GM15510 (cell line): ENCODE measurements at regions not wholly inside any gene's neighbourhood (a gene's known extent, or its start where the extent isn't known, plus 50 kb on each side); places are given as distances from the start of the nearest gene placed in this dataset.

Experiments
- POLR2A ChIP-seq: IDR thresholded peaks from 3 replicates; pipeline ENCODE4 v1.6.1; 2011; ENCODE audit warnings: borderline replicate concordance; ENCODE audit not compliant: insufficient read length; ENCODE audit errors: extremely low read depth

DNA sequence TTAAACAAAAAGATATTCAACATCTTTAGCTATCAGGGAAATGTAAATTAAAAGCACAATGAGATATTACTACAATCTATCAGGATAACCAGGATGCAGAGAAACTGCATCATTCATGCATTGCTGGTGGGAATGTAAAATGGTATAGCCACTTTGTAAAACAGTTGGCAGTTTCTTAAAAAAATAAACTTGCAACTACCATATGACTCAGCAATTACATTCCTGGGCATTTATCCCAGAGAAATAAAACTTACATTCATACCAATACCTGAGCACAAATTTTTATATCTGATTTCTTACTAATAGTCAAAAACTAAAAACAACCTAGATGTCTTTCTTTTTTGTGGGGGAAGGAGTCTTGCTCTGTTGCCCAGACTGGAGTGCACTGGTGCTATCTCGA, 190.3 kb upstream of the TAB2 start:
- no peak for TF ChIP-seq POLR2A

DNA sequence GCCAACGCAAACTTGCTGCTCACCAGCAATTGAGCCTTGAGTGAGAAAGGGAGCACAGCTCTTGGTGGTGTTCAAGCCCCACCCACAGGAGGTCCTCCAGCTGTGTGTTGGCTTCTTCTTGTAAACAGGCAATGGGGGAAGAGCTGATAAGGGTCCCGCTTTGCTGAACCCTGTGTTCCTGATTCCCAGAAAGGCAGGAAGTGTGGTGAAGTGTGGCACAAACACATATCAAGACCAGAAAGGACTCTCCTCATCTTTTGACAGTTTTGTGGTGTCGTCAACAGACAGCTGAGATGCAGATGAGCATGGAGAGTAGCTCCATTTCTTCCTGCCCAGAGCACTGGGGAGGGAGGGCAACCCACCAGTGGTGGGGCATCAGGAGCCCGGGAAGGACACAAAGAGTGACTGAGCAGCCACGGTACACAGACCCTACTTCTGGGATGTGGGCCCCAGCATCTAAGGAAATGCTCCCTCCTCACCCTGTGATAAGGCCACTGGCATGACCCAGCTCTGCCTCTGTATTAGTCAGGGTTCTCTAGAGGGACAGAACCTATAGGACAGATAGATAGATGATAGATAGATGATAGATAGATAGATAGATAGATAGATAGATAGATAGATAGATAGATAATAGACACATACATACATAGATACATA, 188.9 kb upstream of the TAB2 start:
- no peak for TF ChIP-seq POLR2A

DNA sequence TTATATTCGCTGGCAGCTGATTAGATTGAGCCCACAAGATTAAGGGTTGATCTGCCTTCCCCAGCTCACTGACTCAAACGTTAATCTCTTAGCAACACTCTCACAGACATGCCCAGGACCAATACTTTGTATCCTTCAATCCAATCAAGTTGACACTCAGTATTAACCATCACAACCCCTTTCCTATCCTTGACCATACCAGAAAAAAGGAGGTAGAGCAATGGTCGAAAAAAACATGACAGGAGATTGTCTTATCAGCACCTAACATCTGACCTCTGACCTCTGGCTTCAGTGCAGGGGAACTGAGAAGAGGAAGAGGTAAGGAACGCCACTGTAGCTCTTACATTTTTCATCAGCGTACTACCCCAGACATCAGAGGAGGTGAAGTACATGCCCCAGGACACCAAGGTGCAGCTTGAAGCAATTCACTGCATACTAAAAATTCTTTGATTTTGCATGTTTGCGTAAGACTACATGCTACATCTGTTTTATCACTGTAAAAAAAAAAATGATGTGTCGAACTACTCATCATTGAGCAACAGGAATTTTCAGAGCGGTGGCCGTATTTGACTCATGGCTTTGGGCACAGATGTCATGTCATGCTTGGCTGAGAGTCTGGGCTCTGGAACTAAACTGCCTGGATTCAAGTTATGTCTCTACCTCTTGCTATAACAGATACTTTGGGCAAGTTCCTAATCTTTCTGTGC, 188.0 kb upstream of the TAB2 start:
- TF ChIP-seq POLR2A, result no peak

DNA sequence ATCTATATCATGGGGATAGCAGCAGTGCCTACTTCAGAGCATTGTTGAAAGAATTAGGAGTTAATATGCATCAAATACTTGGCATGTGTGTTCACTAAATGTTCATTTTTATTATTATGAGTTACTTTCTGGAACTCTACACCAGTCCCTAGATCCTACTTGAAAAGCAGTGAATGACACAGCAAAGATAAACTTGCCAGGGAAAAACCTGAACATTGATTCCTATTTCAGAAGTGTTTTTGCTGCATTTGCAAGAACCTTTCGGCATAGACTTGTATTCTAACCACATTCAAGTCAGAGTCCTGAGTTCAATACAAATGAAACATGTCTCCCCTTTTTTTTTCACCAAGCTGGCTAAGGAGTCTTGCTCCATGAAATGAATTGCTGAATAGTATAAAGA, 187.4 kb upstream of the TAB2 start:
- no peak for TF ChIP-seq POLR2A

DNA sequence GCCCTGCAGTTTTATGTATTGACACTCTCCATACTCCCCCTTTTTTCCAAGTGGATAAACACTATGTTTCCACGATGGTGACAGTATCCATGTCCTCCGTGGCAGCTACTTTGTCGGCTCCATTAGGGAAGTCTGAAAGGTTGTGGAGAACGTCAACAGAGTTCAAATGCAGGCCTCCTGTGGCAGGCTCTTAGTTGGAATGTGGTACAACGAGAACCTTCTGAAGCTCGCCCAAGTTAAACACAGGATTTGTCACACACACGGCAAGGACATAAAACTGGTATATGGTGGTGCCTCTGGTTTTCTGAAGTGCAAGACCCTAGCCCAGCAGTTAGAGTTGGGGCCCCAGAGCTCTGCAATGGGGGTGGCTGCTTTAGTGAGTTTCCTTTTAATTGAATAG, 187.0 kb upstream of the TAB2 start:
- TF ChIP-seq POLR2A, result no peak

DNA sequence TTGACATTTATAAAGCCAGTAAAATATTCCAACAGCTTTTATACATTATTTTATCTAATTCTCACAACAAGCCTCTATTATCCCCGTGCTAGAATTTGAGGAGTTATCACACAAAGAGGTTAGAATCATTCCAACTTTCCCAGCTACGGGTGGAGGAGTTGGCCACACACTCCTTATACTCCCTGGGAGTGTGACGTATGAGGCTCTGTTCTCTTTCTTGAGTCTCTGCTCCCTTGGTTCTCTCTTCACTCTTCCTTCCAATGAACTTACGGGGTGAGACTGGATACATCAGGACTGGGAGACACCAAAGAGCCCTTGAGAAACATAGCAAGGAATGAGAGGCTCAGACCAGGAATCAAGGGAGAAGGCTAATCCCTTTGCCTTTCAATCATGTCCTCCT, 185.6 kb upstream of the TAB2 start:
- no peak for TF ChIP-seq POLR2A

DNA sequence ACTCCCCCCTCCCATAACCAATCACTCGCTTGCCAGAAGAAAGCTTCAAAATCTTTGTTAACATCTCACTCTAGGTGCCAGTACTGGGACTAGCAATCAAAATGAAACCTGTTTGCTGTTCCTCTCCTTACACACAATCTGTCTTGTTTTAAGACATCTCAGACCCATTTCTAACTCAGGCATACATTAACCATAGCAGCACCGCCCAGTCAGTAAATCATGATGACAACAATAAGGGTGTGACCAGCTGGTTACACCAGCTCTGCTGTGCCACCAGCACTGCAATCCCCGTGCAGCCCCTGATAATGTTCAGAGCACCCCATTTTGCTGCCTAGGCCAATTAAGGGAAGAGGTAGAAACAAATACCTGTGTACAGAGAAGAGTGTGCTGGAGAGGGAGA, 185.2 kb upstream of the TAB2 start:
- no peak for TF ChIP-seq POLR2A

DNA sequence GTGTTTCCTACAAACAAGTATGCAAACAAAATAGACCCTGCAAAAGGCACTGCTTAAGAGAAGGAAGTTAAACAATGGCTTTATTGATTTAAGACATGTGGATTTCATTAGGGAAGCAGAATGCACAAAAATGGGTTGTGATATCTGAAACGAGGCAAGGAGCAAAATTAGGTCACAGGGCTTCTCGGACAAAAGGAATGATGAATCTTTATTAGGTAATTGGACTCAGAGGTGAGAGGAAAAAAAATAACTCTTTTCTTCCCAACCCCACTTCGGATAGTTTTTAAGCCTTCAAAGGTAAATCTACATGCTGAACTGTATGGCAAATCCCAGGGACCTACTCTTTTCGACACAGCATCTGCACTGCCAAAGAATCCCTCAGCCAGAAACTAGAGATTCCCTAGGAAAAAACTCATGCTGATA, 183.0 kb upstream of the TAB2 start:
- no peak for TF ChIP-seq POLR2A

DNA sequence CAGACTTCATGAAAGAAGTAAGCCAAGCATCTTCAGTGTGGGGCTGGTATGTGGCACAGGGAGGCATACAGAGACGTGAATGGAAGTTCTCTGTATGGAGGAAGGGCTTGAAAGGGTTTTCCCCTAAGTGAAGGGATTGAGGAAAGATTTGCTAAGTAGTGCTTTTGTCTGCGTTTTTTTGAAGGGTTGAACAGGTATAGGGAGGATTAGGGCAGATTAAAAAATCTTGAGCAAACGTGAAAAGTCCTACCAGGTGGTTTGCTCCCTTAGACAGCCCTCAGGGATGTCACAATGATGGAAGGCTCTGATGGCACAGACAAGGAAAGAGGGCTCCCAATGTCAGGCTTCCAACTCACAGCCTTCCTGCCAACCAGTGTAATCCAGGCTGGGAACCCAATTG, 181.7 kb upstream of the TAB2 start:
- no peak for TF ChIP-seq POLR2A

DNA sequence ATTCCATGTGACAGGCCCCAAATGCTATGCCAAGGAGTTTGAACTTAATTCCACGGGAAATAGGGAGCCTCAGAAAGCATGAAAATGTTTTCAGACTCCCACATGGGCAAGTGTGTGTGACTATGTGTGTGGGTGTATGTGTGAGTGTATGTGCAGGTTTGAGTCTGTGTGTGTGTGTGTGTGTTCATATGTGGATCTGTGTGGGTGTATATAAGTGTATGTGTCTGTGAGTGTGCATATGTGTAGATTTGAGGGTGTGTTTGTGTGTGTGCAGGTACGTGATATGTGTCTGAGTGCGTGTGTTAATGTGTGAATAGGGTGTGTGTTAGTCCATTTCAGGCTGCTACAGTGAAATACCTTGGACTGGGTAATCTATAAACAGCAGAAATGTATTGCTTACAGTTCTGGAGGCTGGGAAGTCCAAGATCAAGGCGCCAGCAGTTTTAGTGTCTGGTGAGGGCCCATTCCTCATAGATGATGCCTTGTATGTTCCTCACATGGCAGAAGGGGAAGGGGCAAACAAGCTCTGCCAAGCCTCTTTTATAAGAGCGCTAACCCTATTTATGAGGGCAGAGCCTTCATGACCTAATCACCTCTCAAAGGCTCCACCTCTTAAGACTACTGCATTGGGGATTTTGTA, 181.1 kb upstream of the TAB2 start:
- no peak for TF ChIP-seq POLR2A

DNA sequence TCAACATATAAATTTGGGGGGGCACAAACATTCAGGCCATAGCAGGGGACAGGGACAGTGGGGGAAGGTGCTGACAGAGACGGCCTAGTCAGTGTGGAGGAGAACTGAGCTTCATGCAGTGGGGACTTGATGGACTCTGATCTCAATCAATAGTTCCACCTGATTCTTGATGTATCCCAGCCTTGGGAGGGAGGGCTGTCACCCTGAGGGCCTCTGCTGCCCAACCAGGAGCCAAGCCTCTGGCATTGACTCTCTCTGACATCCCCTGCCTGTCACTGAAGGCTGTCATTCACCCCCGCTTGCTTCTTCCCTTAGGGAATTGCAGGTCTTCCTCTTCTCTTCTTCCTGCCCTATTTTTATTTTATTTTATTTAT, 180.6 kb upstream of the TAB2 start:
- TF ChIP-seq POLR2A, result no peak

DNA sequence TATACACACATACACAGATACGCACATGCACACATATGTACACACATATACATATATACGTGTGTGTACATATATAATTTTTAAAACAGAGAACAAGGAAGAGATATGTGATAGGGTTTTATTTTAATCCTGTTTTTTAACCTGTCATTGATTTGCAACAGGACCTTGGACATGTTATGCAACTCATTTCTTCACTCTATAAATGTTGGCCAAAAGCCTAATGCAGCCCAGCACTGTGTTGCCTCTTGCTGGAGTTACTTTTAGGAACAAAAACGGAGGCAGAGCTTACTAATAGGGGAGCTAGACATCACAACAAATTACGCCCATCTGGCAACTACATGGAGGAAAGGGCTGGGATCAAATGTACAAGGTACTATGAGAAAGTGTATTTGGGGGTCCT, 179.9 kb upstream of the TAB2 start:
- TF ChIP-seq POLR2A, result no peak

DNA sequence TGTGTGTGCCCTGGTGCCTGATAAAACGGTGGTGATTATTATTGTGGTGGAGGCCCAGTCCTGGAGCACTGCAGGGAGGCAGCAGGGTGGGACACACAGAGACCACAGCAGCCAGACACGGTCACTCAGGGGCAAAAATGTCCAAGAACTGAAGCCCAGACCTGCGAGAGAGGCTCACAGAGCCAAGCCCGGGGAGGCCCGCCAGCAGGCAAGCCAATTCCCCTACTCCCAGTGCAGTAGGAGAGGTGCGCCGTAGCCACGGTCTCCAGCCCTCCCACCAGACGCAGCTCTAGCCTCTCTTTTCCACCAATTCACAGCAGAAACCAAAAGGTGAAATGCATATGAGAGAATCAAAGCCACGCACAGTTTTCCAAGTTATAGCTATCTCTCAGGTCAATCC, 179.4 kb upstream of the TAB2 start:
- no peak for TF ChIP-seq POLR2A

DNA sequence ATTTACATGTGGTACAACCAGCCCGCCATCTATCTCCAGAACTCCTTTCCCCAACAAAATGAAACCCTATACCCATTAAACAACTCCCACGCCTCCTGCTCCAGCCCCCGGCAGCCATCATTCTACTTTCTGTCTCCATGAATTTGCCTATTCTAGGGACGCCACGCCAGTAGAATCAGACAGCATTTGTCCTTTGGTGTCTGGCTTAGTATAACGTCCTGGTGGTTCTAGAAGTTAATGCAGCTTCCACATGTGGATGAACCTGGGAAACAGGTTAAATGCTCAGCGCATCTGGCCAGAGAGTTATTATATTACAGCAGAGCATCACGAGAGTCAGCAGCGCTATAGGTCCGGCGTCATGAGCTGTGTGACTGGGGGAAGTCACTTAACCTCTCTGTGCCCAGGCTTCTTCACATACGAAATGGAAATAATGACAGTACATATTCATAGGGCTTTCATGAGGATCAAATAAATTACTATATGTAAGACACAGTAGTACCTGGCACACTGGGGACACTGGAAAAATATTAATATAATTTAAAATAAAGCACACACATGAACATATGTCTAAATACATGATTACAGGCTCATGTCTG, 178.7 kb upstream of the TAB2 start:
- TF ChIP-seq POLR2A, result no peak

DNA sequence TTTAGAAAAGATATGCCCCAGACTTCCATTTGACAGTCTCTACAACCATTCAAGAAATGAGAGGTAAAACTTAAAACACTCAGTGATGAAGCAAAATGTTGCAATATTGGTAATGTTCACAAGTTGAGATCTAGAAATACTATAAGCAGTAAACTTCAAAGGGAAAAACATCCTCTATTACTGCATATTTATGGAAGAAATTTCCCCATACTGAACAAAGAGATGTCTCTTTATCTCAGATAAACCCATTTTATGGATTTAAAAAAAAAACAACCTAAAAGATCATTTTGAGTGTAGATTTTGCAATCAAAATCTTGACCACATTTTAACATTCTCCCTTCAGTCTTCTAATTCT, 177.8 kb upstream of the TAB2 start:
- TF ChIP-seq POLR2A, result no peak
